ENCODE measurements at regions not wholly inside any gene's neighbourhood (a gene's known extent, or its start where the extent isn't known, plus 50 kb on each side); places are given as distances from the start of the nearest gene placed in this dataset.

- Histone ChIP-seq H4K20me1 (ENCODE audit: insufficient read depth, low read length) (no peaks in the 10 kb centered on the region), H3K27me3 (ENCODE audit: control insufficient read depth in 2 of 2, insufficient read depth in 2 of 2, low read length in 2 of 2) (no peaks in the 10 kb centered on the region), H3K4me1 (ENCODE audit: control insufficient read depth in 1 of 2, insufficient read depth in 2 of 2, low read length in 2 of 2) (no peaks in the 10 kb centered on the region), H3K79me2 (ENCODE audit: insufficient read depth, low read length) (no peaks in the 10 kb centered on the region), H3K4me2 (replicated peaks; ENCODE audit: extremely low read depth, low read length, poor library complexity, severe bottlenecking) (no peak overlapping the region), H3K27ac (ENCODE audit: low read depth in 1 of 2, low read length in 2 of 2) (no peak overlapping the region), H3K4me3 (replicated peaks in 1 of 3; ENCODE audit: low read depth in 2 of 3, low read length in 3 of 3) (no peak overlapping the region), H3K9me3 (replicated peaks in 1 of 2; ENCODE audit: control insufficient read depth in 1 of 2, insufficient read depth in 1 of 2, low read length in 2 of 2) (no peaks in the 10 kb centered on the region), H3K9ac (ENCODE audit: insufficient read depth, low read length, poor library complexity, severe bottlenecking) (no peak overlapping the region), H2AFZ (ENCODE audit: insufficient read depth, low read depth, low read length, poor library complexity, severe bottlenecking) (no peak overlapping the region), H3K36me3 (replicated peaks in 1 of 2; ENCODE audit: control insufficient read depth in 1 of 2, insufficient read depth in 2 of 2, low read length in 2 of 2) (no peaks in the 10 kb centered on the region)
- no peak overlapping the region for H3K27ac Mint-ChIP-seq
- H3K4me3 Mint-ChIP-seq, result no peak overlapping the region
- no peak for DNase-seq
- WGBS (ENCODE audit: insufficient coverage), result no CpG with 5 or more reads among the region's 1 CpG
- no peaks in the 10 kb centered on the region for H3K4me1 Mint-ChIP-seq
- intact Hi-C loops (cut with micrococcal nuclease), result no loop called here
- peaks cover 0 to 5% (median 4%) of the 10 kb centered on the region in 3 donors for H3K27me3 Mint-ChIP-seq (ENCODE audit: low read depth in 3 of 3)
- TF ChIP-seq, protein P1, sequence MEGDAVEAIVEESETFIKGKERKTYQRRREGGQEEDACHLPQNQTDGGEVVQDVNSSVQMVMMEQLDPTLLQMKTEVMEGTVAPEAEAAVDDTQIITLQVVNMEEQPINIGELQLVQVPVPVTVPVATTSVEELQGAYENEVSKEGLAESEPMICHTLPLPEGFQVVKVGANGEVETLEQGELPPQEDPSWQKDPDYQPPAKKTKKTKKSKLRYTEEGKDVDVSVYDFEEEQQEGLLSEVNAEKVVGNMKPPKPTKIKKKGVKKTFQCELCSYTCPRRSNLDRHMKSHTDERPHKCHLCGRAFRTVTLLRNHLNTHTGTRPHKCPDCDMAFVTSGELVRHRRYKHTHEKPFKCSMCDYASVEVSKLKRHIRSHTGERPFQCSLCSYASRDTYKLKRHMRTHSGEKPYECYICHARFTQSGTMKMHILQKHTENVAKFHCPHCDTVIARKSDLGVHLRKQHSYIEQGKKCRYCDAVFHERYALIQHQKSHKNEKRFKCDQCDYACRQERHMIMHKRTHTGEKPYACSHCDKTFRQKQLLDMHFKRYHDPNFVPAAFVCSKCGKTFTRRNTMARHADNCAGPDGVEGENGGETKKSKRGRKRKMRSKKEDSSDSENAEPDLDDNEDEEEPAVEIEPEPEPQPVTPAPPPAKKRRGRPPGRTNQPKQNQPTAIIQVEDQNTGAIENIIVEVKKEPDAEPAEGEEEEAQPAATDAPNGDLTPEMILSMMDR (IDR thresholded peaks at IDR 0.05), result no peak
- no peaks in the 10 kb centered on the region for H3K36me3 Mint-ChIP-seq
- H3K9me3 Mint-ChIP-seq, result peaks cover 0 to 7% (median 4%) of the 10 kb centered on the region in 7 donors
Observed at GRCh38 chrX:116339407-116339806, 97.0 kb upstream of the SLC6A14 start.

DNA sequence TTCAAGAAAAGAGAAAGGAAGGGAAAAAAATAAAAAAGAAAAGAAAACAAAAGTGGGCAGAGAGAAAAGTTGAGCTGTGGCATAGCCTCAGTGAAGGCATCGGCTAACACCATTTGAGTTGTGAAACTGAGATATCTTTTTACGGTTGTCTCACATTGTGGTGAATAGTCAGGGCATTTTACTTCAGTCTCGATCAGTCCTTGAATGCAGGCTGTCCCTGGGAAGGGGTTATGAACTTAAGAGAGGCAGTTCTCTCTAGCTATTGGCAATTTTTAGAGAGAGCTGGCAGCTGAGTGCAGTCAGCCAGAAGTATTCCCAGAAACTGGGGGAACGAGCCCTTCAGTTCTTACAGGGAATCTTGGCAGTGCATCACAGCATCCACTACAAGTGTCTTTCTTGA lies 93.5 kb upstream of the SLC6A14 start:
- peaks cover 0 to 4% (median 3%) of the 10 kb centered on the region in 3 donors for H3K27me3 Mint-ChIP-seq (ENCODE audit: low read depth in 3 of 3)
- H3K36me3 Mint-ChIP-seq, result no peaks in the 10 kb centered on the region
- Histone ChIP-seq H2AFZ (ENCODE audit: insufficient read depth, low read depth, low read length, poor library complexity, severe bottlenecking) (no peak overlapping the region), H3K4me1 (ENCODE audit: control insufficient read depth in 1 of 2, insufficient read depth in 2 of 2, low read length in 2 of 2) (no peaks in the 10 kb centered on the region), H3K9ac (ENCODE audit: insufficient read depth, low read length, poor library complexity, severe bottlenecking) (no peak overlapping the region), H3K79me2 (ENCODE audit: insufficient read depth, low read length) (no peaks in the 10 kb centered on the region), H3K27me3 (ENCODE audit: control insufficient read depth in 2 of 2, insufficient read depth in 2 of 2, low read length in 2 of 2) (no peaks in the 10 kb centered on the region), H3K4me3 (replicated peaks in 1 of 3; ENCODE audit: low read depth in 2 of 3, low read length in 3 of 3) (no peak overlapping the region), H4K20me1 (ENCODE audit: insufficient read depth, low read length) (no peaks in the 10 kb centered on the region), H3K4me2 (replicated peaks; ENCODE audit: extremely low read depth, low read length, poor library complexity, severe bottlenecking) (no peak overlapping the region), H3K27ac (ENCODE audit: low read depth in 1 of 2, low read length in 2 of 2) (no peak overlapping the region), H3K36me3 (replicated peaks in 1 of 2; ENCODE audit: control insufficient read depth in 1 of 2, insufficient read depth in 2 of 2, low read length in 2 of 2) (no peaks in the 10 kb centered on the region), H3K9me3 (replicated peaks in 1 of 2; ENCODE audit: control insufficient read depth in 1 of 2, insufficient read depth in 1 of 2, low read length in 2 of 2) (no peaks in the 10 kb centered on the region)
- peaks cover 0 to 5% (median 1%) of the 10 kb centered on the region in 7 donors for H3K9me3 Mint-ChIP-seq
- DNase-seq, result no peak
- WGBS (ENCODE audit: insufficient coverage), result 62% methylated on average over 3 of the region's 4 CpGs
- intact Hi-C loops (cut with micrococcal nuclease), result no loop called here
- H3K4me1 Mint-ChIP-seq, result no peaks in the 10 kb centered on the region
- H3K4me3 Mint-ChIP-seq, result no peak overlapping the region
- H3K27ac Mint-ChIP-seq, result no peak overlapping the region
- TF ChIP-seq, protein P1 (IDR thresholded peaks at IDR 0.05), result no peak

Measured in CD14-positive monocyte (primary cell).